KBM-7 (cell line): ENCODE measurements at regions not wholly inside any gene's neighbourhood (a gene's known extent, or its start where the extent isn't known, plus 50 kb on each side); places are given as distances from the start of the nearest gene placed in this dataset.
"Not testable (repeated sequence)": the region's sequence is repeated elsewhere in the genome, so short reads cannot be mapped to it uniquely, and the experiment has no call there.

ENCODE experiments used
- DNase-seq: peaks from one replicate; pipeline ENCODE4 v3.0.0-alpha.2; 2015
- in situ Hi-C: fragments of 300-500 bp; cut with MboI; formaldehyde crosslinking; loops from 2 replicates; pipeline ENCODE4 v1.14.3; 2020; ENCODE audit warnings: low sequenced_read_pairs, low pct_unique_long_range_greater_than_20kb, mixed read lengths

DNA sequence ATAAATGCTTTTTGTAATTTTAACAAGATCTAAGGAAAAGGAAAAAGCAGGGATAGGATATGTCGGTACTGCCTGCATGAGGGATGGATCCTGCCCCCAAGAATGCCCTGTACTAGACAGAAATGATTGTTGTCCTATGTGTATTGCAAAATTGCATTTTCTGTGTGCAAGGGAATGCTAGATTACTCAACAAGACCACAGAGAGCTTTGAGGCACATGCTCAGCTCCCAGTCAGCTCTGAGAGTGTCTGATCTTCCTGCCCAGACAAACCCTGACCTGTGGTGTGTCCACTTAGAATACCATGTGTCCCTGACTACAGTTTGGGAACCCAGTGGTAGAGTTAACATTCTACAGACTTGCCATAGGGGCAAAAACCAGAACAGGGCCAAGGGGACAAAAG is 129.2 kb upstream of the PAK3 start:
- no peak for DNase-seq

DNA sequence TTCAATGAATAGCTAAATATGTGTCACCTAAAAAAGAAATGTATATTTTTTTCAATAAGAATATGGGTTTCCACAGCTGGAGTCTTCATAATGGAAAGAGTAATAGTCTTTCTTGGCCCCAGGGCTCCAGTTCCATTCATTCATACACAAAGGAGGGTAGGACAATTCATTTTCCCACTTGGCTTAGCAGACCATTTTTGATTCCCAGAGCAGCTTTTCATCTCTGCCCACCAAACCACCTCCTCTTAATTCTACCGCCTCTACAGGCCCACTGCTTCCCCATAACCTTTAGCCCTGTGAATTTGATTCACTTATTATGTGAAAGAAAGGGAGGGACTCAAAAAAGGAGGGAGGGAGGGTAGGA is 129.9 kb upstream of the PAK3 start:
- in situ Hi-C loops, result no loop called here

More for the DNA sequence above, 129.2 kb upstream of the PAK3 start:
- in situ Hi-C loops, result no loop called here

DNA sequence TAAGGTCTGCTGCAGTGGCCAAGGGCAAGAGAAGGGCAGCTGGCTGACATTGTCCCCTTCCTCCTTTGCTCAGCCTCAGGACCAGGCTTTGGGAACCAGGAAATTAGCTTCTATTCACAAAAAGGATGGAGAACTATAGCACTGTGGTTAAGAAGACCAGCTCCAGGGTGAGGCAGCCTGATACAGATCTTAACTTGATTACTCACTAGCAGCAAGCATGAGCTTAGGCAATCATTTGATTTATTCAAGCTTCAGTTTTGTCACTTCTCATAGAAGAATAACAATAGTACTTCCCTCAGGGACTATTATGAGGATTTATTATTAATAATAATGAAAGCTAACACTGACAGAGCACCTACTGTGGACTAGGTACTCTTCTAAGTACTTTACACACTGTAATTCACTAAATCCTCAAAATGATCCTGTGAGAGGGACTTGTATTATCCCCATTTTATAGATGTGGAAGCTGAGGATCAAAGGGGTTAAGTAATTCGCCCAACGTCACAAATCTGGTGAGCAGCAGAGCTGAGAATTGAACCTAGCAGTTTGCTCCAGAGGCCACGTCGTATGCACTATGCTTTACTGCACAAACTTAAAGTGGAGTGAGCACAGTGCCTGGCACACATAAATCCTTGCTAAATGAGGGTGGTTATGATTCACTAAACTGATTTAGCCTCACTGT is 130.4 kb upstream of the PAK3 start:
- in situ Hi-C loops, result no loop called here
- no peak for DNase-seq

More for the DNA sequence above, 129.9 kb upstream of the PAK3 start:
- DNase-seq, result no peak

DNA sequence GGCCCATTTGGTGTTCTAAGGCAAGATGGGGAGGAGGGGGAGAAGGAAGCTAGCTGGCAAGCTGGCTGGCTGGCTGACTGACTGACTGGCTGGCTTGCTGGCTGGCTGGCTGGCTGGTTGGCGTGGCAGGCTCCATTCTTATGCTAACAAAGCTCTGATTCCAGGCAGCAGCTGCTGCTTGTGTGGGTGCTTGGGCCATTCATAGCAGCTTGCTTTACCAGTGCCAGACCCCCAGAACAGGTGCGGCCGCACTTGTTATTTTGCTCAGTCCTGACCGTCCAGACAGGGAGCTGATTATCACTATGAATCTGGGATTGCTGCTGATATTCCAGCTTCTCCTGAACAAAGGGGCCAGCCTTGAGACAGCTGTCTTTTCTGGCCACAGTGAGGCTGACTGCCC is 131.2 kb upstream of the PAK3 start:
- in situ Hi-C loops, result no loop called here
- DNase-seq, result no peak

DNA sequence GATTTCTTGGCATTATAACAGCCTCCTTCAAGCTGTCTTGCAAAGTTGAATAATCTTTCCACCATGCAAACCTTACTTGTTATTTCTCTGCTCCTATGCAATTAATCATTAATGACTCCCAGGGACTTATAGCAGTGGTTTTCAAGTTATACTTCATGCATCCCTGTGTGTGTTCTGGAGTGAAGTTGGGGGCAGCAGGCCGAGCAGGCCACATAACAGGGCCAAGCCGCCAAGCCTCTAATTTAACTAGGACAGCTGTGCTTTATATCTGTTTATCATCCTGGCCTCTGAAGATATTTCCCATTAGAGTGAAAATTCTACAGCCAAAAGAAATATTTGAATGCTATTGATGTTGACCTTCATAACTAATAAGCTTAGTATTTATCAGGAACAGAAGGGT is 133.5 kb upstream of the PAK3 start:
- no peak for DNase-seq

DNA sequence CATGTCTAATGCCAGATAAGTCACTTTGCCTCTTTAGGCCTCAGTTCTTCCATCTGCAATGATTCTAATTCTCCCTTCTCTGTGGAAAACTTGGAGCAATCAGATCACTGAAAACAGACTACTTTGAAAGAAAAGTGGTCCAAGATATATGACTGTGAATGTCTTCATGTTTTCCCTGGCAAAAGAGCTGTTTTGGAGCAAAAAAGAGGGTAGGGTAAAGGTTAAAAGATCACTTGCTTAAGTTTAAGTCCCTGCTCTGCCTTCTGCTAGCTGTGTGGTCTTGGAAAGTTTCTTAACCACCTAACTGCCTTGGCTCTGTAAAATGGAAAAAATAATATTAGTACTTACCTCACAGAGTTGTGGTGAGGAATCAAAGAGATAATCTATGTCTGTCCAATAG is 140.3 kb upstream of the PAK3 start:
- in situ Hi-C loops, result no loop called here
- no peak for DNase-seq

More for the DNA sequence above, 133.5 kb upstream of the PAK3 start:
- in situ Hi-C loops, result no loop called here

DNA sequence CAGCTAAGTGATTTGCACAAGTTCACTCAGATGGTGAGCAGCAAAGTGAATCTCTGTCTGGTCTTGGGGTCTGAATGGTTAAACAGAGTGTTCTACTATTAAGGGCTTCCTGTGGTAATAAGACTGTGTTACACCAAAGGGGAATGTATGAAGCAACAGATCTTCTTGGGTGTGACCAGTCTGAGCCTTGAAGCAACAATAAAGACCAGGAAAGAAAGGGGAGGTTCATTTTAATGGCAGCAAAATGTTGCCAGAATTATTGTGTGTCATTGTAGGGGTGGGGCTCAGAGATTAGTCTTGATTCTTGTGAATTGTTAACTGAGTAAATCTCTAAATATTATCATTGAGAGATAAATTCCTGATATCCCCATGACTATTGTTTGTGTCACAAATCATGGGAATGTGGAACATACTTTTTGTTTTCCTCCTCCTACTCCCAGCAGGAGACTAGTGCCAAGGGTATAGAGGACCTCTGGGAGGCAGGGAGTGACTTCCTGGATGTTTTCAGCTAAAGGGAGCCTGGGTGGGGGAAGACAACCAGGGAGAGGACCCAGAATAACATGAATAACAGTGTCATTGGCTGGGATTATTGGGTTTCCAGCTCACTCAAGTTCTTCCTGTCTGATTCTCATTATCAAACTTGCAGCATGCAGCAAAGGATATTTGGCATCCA is 141.4 kb upstream of the PAK3 start:
- in situ Hi-C loops, result no loop called here

DNA sequence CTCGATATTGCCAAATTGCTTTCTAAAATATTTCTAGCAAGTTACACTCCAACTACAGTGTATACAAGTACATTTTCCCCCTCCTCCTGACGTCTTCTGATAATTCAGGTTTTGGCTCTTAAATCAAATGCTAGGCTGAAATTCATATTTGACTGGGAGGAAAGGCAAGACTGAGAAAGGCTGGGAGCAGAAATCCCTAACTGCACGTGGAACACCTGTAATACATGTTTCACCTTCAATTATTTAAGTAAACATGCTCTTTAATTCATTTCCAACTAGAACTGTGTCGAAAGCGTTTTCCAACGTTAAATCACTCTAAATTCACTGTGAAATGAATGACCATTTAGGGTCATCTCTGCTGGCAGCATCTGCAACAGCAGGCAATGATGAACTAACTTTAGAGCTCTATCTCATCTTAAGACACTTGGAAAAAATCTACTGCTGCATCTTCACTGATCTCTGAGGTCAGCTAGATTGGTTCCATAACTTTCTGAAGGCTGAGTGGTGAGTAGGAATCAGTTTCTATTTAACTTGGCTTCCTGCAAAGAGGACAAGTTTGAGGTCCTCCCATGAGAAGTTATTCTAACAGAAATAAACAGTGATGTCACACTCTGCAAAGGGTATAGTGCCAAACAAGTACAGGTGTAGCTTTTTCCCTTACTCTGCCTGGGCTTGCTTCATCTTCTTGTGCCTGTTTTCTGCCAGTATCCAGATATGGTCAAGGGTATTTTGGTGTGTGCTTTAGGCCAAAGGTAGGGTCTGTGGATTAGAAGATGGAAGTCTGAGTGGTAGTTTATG is 144.3 kb upstream of the PAK3 start:
- DNase-seq, result no peak
- in situ Hi-C loops, result no loop called here

More for the DNA sequence above, 141.4 kb upstream of the PAK3 start:
- no peak for DNase-seq

DNA sequence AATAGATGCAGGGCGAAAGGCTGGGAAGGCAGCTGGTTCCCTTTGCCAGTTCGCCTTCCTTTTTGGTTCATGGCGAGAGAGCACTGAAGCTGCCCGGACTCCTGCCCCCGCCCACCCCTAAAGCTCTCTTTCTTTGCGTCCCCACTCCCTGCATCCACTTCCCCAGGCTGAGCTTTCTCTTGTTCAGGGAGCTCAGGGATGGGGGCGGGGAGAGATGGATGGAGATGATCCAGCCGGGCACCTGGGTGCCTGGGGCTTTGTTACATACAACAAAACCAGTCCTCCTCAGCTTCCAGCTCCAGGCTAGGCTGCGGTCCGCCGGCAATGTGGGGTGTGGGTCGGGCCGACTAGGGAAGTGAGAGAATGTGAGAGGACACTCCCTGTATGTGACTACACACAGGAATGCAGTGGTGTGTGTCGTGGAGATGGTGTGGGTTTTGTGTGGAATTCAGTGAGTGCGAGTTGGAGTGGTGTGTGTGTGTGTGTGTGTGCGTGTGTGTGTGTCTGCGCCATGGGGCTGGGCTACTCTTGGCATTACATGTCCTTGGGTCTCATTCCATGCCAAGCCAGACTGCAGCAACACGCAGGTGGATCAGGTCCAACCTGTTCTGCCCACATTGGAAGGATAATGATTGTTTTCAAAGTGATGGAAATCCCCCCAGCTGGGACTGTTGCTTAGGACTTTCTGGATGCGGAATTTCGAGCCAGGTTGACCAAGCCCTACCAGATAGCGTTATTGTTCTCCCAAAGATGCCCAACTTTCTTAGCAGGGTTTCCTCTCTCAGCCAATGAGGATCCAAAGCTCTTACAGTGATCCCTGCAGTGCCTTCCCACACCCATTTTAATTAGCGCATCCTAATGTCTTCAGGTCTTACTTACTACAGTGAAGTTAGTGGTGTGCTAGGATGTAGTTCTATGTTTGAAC is 149.4 kb upstream of the CHRDL1 start:
- in situ Hi-C loops, result no loop called here

DNA sequence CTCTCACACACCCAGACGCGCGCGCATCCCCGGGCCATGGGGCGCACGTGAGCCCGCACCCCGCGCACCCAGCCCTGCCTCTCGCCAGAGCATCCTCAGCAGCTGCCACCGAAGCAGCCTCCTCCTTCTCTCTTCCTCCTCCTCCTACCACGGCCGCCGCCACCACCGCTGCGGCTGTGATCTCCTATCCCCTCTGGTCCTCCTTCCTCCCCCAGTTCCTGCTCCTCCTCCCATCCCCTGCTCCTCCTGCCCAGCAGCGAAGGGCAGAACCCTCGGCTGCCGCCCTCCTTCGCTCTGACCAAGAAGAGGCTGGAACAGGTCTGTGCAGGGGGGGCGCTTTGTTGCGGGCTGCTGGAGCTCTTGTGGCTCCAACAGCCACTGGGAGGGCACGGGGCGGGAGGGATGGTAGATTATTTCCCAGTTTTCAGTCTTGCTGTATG is 148.7 kb upstream of the CHRDL1 start:
- in situ Hi-C loops, result no loop called here
- no peak for DNase-seq

More for the DNA sequence above, 149.4 kb upstream of the CHRDL1 start:
- DNase-seq, result no peak

DNA sequence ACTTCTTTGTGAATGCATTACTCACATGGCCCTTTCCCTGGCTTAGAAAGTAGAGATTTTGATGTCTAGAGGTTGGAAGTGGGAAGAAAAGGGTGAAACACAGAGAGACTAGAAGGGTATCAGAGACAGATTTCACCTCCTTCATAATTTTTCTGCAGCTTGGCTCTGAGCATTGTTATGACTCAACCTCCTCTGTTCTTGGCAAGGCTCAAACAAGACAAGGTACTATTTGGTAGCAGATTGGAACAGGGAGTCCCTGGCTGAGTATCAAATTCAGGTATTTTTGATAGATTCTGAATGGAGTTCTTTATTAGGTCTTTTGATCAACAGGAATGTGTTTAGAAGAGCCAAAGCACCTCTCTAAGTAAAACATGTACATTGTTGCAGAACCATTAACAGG is 146.3 kb upstream of the CHRDL1 start:
- in situ Hi-C loops, result no loop called here
- no peak for DNase-seq

DNA sequence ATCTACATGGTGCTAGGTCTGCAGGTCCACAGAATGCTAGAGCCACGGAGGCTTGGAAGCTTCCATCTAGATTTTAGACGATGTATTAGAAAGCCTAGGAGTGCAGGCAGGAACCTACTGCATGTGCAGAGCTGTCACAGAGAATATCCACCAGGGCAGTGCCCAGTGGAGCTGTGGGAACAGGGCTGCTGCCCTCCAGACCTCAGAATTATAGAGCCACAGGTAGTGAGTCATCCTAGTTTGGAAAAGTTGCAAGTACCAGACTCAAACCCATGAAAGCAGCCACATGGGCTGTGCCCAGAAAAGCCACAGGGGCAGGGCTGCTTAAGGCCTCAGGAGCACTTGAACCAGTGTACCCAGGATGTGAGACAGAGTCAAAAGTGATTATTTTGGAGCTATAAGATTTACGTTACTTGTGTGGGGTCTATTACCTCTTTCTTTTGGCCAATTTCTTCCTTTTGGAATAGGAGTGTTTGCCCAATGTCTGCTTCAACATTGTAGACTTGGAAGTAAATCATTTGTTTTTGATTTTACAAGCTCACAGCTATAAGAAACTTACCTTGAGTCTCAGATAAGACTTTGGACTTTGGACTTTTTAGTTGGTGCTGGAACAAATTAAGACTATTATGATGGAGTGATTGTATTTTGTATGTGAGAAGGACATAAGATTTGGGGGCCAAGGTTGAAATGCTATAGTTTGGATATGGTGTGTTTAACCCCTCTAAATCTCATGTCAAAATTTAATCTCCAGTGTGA is 143.5 kb upstream of the CHRDL1 start:
- no peak for DNase-seq
- in situ Hi-C loops, result no loop called here

DNA sequence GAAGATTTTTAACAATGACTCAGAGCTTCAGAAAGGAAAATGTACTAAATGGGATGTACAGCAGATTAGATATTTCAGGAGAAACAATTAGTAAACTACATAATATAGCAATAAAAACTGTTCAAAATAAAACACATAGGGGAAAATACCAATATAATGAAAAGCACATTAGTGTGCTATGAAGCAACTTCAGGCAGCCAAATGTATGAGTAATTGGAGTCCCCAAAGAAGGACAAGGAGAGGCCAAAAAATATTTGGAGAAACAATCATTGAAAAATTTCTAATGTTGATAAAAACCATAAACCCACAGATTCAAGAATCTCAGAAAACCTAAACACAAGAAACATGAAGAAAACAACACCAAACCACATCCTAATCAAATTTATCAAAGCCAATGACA is 129.3 kb upstream of the CHRDL1 start:
- DNase-seq, result no peak
- in situ Hi-C loops, result no loop called here

DNA sequence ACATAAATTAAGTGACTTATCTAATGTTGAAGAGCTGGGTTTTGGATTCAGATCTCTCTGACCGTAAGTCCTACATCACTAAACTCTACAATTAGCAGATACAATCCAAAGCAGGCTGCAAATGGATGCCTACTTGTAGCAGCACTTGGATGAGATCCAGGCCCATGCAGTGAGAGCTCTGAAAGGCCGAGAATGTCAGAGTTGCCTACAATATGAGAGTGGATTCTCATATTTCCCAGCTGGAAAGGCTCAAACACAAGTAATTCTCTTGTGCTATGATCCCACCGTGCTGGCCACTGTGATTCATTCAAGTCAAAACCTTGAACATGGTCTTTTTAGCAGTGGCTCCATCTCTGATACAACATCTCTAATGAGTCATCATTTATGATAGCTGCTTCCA is 125.4 kb upstream of the CHRDL1 start:
- DNase-seq, result no peak
- in situ Hi-C loops, result no loop called here

DNA sequence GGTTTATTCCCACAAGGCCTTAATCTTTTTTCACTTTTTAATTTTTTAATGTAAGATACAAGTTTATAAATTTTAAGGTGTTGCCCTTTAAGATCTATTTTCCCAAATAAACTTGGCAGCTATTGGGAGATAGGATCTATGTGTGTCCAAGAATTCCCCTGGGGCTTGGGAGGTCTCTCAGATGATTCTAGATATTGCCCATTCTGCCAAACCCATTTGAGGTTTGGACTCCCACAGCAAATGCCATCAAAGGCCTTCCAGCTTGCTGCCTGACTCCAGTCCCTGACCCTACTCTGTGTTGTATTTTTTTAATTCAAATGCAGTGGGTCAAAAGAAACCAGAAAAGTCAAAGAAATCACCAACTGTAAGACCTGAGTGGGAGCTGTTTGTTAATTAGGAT is 120.0 kb upstream of the CHRDL1 start:
- in situ Hi-C loops, result no loop called here
- DNase-seq, result no peak

DNA sequence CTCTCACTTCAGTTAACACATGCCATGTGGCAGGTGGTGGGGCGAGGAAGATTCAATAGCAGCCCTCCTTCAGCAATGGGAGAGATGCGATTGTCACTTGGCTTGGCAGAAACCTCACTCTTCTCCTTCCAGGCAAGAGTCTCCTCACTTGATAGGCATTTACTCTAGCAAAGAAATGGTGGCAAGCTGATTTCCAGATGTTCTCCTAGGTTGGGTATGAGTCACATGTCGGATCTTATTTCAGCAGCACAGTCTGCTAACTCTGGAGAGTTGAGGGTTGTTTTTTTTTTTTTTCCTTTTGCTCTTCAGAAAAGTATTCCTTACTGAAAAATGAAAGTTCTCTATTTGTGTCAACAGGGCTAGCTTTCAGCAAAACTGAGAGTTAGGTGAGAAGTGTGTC is 119.5 kb upstream of the CHRDL1 start:
- in situ Hi-C loops, result no loop called here
- DNase-seq, result no peak

DNA sequence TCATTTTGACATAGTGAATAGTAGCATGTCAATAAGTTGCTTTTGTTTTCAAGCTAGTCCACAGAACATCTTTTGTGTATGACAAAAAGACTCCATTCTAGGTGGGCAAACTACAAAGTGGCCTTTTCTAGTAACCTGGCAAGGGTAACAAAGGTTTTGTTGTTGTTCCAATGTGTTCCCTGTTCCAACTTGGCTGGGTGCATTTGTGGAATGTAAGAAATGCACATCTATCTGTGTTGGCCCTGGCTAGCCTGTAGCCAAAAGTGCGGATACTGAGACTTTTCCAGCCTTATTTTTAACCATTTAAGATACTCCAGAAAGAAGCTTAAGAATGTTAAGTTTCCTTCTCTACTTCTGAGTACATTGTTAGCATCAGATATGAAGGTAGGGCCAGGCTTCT is 118.7 kb upstream of the CHRDL1 start:
- in situ Hi-C loops, result no loop called here
- DNase-seq, result no peak

DNA sequence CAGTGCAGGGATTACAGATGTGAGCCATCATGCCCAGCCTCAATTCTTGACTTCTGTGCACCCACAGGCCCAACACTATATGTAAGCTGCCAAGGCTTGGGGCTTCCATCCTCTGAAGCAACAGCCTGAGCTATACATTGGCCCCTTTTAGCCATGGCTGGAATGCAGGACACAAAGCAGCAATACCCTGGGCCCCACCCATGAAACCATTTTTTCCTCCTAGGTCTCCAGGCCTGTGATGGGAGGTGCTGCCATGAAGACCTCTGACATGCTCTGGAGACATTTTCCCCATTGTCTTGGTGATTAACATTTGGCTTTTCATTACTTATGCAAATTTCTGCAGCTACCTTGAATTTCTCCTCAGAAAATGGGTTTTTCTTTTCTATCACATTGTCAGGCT is 109.1 kb upstream of the CHRDL1 start:
- DNase-seq, in situ Hi-C loops: not testable (repeated sequence)

DNA sequence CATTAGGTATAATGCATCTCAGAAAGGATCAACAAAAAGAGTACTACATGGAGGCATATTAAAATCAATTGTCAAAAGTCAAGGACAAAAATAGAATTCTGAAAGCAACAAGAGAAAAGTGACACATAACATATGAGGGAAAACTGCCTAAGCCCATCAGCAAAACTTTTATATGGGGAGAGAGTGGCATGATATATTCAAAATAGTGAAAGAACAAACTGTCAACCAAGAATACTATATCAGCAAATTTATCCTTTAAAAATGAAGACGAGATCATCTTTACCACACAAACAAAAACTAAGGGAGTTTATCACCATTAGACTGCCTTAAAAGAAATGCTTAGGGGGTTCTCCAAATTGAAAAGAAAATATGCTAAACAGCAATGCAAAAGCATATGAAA is 86.4 kb upstream of the CHRDL1 start:
- in situ Hi-C loops, result no loop called here
- no peak for DNase-seq
